Panc1 (cell line): ENCODE measurements at regions not wholly inside any gene's neighbourhood (a gene's known extent, or its start where the extent isn't known, plus 50 kb on each side); places are given as distances from the start of the nearest gene placed in this dataset.

Experiments
- CTCF ChIP-seq: fragments of 450-650 bp; IDR thresholded peaks from 2 replicates; pipeline ENCODE4 v1.5.1; 2017; ENCODE audit warnings: mild to moderate bottlenecking
- POLR2AphosphoS5 ChIP-seq: IDR thresholded peaks from 2 replicates; pipeline ENCODE4 v1.6.1; 2012; ENCODE audit warnings: mild to moderate bottlenecking, low read depth, low read length, moderate library complexity
- REST ChIP-seq, 2 experiments: IDR thresholded peaks; 2 replicates each; pipeline ENCODE4 v1.6.1; 2011 to 2012; ENCODE audit warnings: low read depth in 2 of 2, control low read depth in 1 of 2, low read length in 1 of 2, mild to moderate bottlenecking in 1 of 2, moderate library complexity in 1 of 2; ENCODE audit not compliant: insufficient read depth in 1 of 2
- SIN3A ChIP-seq: IDR thresholded peaks from 2 replicates; pipeline ENCODE4 v1.6.1; 2012; ENCODE audit warnings: low read depth, mild to moderate bottlenecking, low read length, moderate library complexity, borderline replicate concordance; ENCODE audit not compliant: insufficient read depth

GRCh38 chr22:26770624-26771023, 113.2 kb downstream of the MIAT start:
- TF ChIP-seq CTCF, result no peak
- TF ChIP-seq REST (IDR thresholded peaks at IDR 0.05; ENCODE audit: insufficient read depth in 1 of 2, low read depth in 2 of 2, low read length in 1 of 2), result no peak
- no peak for TF ChIP-seq POLR2AphosphoS5
- no peak for TF ChIP-seq SIN3A
